Neuronal stem cell (in vitro differentiated cells): ENCODE measurements at regions not wholly inside any gene's neighbourhood (a gene's known extent, or its start where the extent isn't known, plus 50 kb on each side); places are given as distances from the start of the nearest gene placed in this dataset.

ENCODE experiments used
- DNase-seq: peaks from one replicate; pipeline ENCODE4 v3.0.0-alpha.2; 2013; ENCODE audit warnings: low spot score
- H2AFZ ChIP-seq: one replicate; pipeline ENCODE4 v1.6.1; 2013; ENCODE audit warnings: mild to moderate bottlenecking, low read length, inconsistent platforms
- H2AK5ac ChIP-seq: 2 replicates; pipeline ENCODE4 v1.6.1; 2013; ENCODE audit warnings: low read depth, mild to moderate bottlenecking, inconsistent platforms, low read length, moderate library complexity, mixed read lengths
- H2BK120ac ChIP-seq: 2 replicates; pipeline ENCODE4 v1.6.1; 2013; ENCODE audit warnings: low read depth, mild to moderate bottlenecking, inconsistent platforms, low read length, moderate library complexity, mixed read lengths
- H2BK12ac ChIP-seq: one replicate; pipeline ENCODE4 v1.6.1; 2013; ENCODE audit warnings: low read length, inconsistent platforms
- H2BK15ac ChIP-seq: 2 replicates; pipeline ENCODE4 v1.6.1; 2013; ENCODE audit warnings: mild to moderate bottlenecking, low read length, inconsistent platforms, mixed read lengths
- H2BK5ac ChIP-seq: one replicate; pipeline ENCODE4 v1.6.1; 2013; ENCODE audit warnings: inconsistent platforms, mild to moderate bottlenecking, low read length, moderate library complexity
- H3K14ac ChIP-seq: one replicate; pipeline ENCODE4 v1.6.1; 2013; ENCODE audit warnings: low read length, inconsistent platforms
- H3K18ac ChIP-seq: 2 replicates; pipeline ENCODE4 v1.6.1; 2013; ENCODE audit warnings: low read length, inconsistent platforms
- H3K23ac ChIP-seq: 2 replicates; pipeline ENCODE4 v1.6.1; 2013; ENCODE audit warnings: low read depth, mild to moderate bottlenecking, mixed read lengths, low read length, inconsistent platforms; ENCODE audit not compliant: poor library complexity
- H3K27ac ChIP-seq: replicated peaks from 3 replicates; pipeline ENCODE4 v1.5.1; 2013; ENCODE audit warnings: low read length, inconsistent platforms
- H3K27me3 ChIP-seq, 3 experiments: 2 replicates each; pipeline ENCODE4 v1.6.1; 2013; ENCODE audit warnings: low read length in 3 of 3, mild to moderate bottlenecking in 2 of 3, inconsistent platforms in 1 of 3, low read depth in 1 of 3, mixed read lengths in 1 of 3, moderate library complexity in 1 of 3; ENCODE audit not compliant: control insufficient read depth in 3 of 3, insufficient read depth in 3 of 3
- H3K36me3 ChIP-seq, 2 donors: replicated peaks in 1 of 2; 2 replicates each; pipeline ENCODE4 v1.6.1; 2013; ENCODE audit warnings: low read length in 2 of 2; ENCODE audit not compliant: control insufficient read depth in 2 of 2, insufficient read depth in 2 of 2
- H3K4ac ChIP-seq: 2 replicates; pipeline ENCODE4 v1.6.1; 2013; ENCODE audit warnings: inconsistent platforms, mild to moderate bottlenecking, low read length, moderate library complexity
- H3K4me1 ChIP-seq, 2 donors: 1 replicate in 1 of 2; 2 replicates in 1 of 2; pipeline ENCODE4 v1.6.1; 2013; ENCODE audit warnings: low read length in 2 of 2, low read depth in 1 of 2; ENCODE audit not compliant: control insufficient read depth in 2 of 2, insufficient read depth in 1 of 2
- H3K4me2 ChIP-seq: one replicate; pipeline ENCODE4 v1.6.1; 2013; ENCODE audit warnings: mild to moderate bottlenecking, low read length, inconsistent platforms; ENCODE audit not compliant: insufficient read depth, poor library complexity, severe bottlenecking
- H3K4me3 ChIP-seq, 2 donors: 2 replicates each; pipeline ENCODE4 v1.5.1; 2013; ENCODE audit warnings: low read length in 2 of 2, mild to moderate bottlenecking in 2 of 2, inconsistent platforms in 1 of 2, moderate library complexity in 1 of 2
- H3K79me1 ChIP-seq: one replicate; pipeline ENCODE4 v1.6.1; 2013; ENCODE audit warnings: low read depth, mild to moderate bottlenecking, inconsistent platforms, low read length, moderate library complexity
- H3K9ac ChIP-seq: one replicate; pipeline ENCODE4 v1.6.1; 2013; ENCODE audit warnings: mild to moderate bottlenecking, low read depth, low read length, inconsistent platforms; ENCODE audit not compliant: poor library complexity
- H3K9me3 ChIP-seq, 2 donors: replicated peaks in 1 of 2; 2 replicates each; pipeline versions ENCODE3 to v1.6.1; 2013; ENCODE audit warnings: low read length in 2 of 2, mild to moderate bottlenecking in 2 of 2, inconsistent platforms in 1 of 2, low read depth in 1 of 2, mixed read lengths in 1 of 2, moderate library complexity in 1 of 2; ENCODE audit not compliant: control insufficient read depth in 2 of 2, insufficient read depth in 1 of 2
- H4K8ac ChIP-seq: one replicate; pipeline ENCODE4 v1.6.1; 2013; ENCODE audit warnings: low read depth, mild to moderate bottlenecking, inconsistent platforms, low read length, moderate library complexity
- H4K91ac ChIP-seq: one replicate; pipeline ENCODE4 v1.6.1; 2013; ENCODE audit warnings: low read length, low read depth, mild to moderate bottlenecking, inconsistent platforms; ENCODE audit not compliant: poor library complexity
- WGBS, 2 donors: extraction: QIAGEN DNeasy Blood & Tissue Kit; methylation state at CpG; one replicate each; pipeline ENCODE4 v1.1.7; 2013; ENCODE audit warnings: missing lambda C conversion rate in 2 of 2, mixed read lengths in 1 of 2; ENCODE audit not compliant: insufficient read length in 2 of 2, insufficient replicate concordance in 1 of 2; ENCODE audit errors: extremely low coverage in 2 of 2; 5-methylcytosine and 5-hydroxymethylcytosine counted together

DNA sequence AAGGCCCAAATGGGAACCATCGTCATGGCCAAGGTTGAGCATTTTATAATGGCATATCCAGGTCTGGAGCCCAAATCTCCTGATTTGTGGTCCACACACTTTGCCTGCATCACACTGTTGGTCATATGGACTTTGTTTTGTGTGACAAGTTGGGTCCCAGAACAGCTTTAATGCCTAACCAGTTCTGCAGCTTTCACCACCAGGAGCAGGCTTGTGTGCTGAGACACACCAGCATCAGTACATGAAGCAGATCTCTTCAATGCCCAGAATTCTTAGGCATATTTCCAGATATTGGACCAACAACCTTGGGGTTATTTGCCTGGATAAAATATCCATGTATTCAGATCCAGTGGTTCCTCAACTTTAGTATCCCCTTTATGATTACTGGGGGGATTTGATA, 371.3 kb downstream of the FBXW7 start:
- no CpG with 5 or more reads among the region's 1 CpG for WGBS, 2 donors
- Histone ChIP-seq H3K4me3 (no peak overlapping the region), H2BK120ac (no peak overlapping the region), H2BK12ac (no peak overlapping the region), H3K4me2 (no peak overlapping the region), H2AK5ac (no peak overlapping the region), H3K4me1 (peaks cover 0 to 2% of the 10 kb centered on the region in 2 donors), H4K91ac (no peak overlapping the region), H3K14ac (no peak overlapping the region), H3K36me3 (no peaks in the 10 kb centered on the region), H4K8ac (no peak overlapping the region), H3K23ac (no peak overlapping the region), H3K27ac (no peak overlapping the region), H2AFZ (no peak overlapping the region), H3K9me3 (no peaks in the 10 kb centered on the region), H2BK5ac (no peak overlapping the region), H3K79me1 (no peaks in the 10 kb centered on the region), H3K4ac (no peak overlapping the region), H3K27me3 (peaks cover 0 to 2% (median 0%) of the 10 kb centered on the region in 3 experiments), H3K9ac (no peak overlapping the region), H2BK15ac (no peak overlapping the region), H3K18ac (no peak overlapping the region)
- DNase-seq: no peak

DNA sequence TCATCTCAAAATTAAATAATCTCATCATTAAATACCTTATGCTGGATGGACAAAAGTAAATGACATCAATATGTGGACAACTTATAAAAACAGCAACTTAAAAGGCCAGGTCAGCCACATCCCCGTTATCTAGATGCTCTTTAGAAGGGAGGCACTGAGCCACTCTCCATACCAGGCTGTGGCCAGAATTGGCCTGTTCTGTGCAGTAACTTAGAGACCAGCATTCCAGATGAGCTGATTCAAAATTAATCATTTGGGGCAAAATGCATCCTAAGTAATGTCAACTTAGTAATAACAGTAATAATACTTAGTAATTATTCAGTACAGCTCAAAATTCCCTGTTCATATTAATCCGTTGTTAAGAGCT, 373.6 kb downstream of the FBXW7 start:
- no peak overlapping the region for H3K4me3 ChIP-seq
- WGBS, 2 donors: no CpG with 5 or more reads among the region's 2 CpGs
- no peak overlapping the region for H3K9ac ChIP-seq
- peaks cover 0 to 2% of the 10 kb centered on the region in 2 donors for H3K4me1 ChIP-seq
- no peak overlapping the region for H3K4me2 ChIP-seq
- H4K8ac ChIP-seq: no peak overlapping the region
- no peak overlapping the region for H3K27ac ChIP-seq
- no peaks in the 10 kb centered on the region for H3K9me3 ChIP-seq
- H2BK5ac ChIP-seq: no peak overlapping the region
- no peak overlapping the region for H2BK120ac ChIP-seq
- H4K91ac ChIP-seq: no peak overlapping the region
- H2AK5ac ChIP-seq: no peak overlapping the region
- H3K79me1 ChIP-seq: no peaks in the 10 kb centered on the region
- H2BK15ac ChIP-seq: no peak overlapping the region
- no peak overlapping the region for H3K4ac ChIP-seq
- H3K14ac ChIP-seq: no peak overlapping the region
- no peak overlapping the region for H2AFZ ChIP-seq
- no peaks in the 10 kb centered on the region for H3K36me3 ChIP-seq
- H3K18ac ChIP-seq: no peak overlapping the region
- H3K23ac ChIP-seq: no peak overlapping the region
- H3K27me3 ChIP-seq: peaks cover 0 to 2% (median 0%) of the 10 kb centered on the region in 3 experiments
- H2BK12ac ChIP-seq: no peak overlapping the region
- DNase-seq: no peak

DNA sequence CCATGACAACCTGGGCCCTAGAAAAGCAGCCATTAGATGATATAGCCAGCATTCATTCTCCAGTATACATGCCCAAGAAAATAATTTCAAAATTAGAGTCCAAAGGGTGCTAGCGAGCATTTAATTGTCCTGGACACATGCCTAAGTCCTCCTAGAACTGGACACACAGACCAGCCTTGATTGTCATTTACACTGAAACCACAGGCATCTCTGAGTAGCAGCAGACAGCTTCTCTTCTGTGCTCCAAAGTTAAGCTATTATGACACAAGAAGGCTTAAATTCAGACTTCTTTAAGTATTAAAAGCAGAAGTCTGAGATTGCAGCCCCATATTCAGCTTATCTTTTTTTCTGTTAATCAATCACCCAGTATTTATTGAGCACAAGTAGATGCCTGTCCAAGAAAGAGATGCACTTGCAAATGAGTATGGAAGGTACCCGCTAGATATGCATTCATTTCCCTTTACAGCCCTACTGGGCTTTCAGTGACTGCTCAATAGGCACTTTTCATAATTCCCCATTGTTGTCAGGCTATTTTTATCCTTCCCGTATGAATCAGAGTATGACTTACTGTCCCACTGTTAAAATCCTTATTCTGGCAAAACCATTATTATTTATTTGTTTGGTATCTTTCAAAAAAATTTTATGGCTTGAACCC, 374.1 kb downstream of the FBXW7 start:
- Histone ChIP-seq H3K18ac (no peak overlapping the region), H3K79me1 (no peaks in the 10 kb centered on the region), H3K4me2 (no peak overlapping the region), H3K27ac (no peak overlapping the region), H3K23ac (no peak overlapping the region), H3K4me1 (peaks cover 0 to 2% of the 10 kb centered on the region in 2 donors), H2BK12ac (no peak overlapping the region), H3K9me3 (no peaks in the 10 kb centered on the region), H3K9ac (no peak overlapping the region), H3K36me3 (no peaks in the 10 kb centered on the region), H2AFZ (no peak overlapping the region), H3K14ac (no peak overlapping the region), H2BK120ac (no peak overlapping the region), H2AK5ac (no peak overlapping the region), H3K4me3 (no peak overlapping the region), H3K4ac (no peak overlapping the region), H2BK15ac (no peak overlapping the region), H4K91ac (no peak overlapping the region), H4K8ac (no peak overlapping the region), H2BK5ac (no peak overlapping the region), H3K27me3 (peaks cover 0 to 2% (median 0%) of the 10 kb centered on the region in 3 experiments)
- DNase-seq: no peak
- no CpG with 5 or more reads among the region's 3 CpGs for WGBS, 2 donors

DNA sequence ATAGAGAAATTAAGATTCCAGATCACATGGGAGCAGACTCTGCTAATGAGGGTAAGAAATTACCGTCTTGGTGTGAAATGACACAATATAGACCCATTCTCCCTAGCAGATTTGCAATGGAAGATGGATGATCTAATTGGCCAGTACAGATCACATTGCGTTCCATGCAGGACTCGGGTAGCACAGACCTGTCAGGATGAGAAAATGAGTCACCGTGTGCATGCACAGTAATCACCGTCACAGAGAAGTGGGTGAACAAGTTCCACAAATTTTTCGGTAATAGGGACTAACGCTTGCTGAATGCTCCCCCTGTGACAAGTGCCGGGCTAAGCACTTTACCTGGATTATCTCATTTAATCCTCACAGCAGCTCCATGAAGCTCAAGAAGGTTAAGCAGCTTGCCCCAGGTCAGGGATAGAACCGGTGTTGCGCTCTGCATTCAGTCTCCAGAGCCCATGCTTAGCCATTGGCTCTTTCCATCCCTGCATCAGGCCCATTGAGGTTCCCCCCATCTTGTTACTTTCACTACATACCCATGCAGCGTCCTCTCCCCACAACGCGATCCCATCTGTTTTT, 375.6 kb downstream of the FBXW7 start:
- Histone ChIP-seq H3K27me3 (peaks cover 0 to 2% (median 0%) of the 10 kb centered on the region in 3 experiments), H3K4me2 (no peak overlapping the region), H4K91ac (no peak overlapping the region), H3K4ac (no peak overlapping the region), H3K23ac (no peak overlapping the region), H4K8ac (no peak overlapping the region), H3K14ac (no peak overlapping the region), H3K18ac (no peak overlapping the region), H2BK15ac (no peak overlapping the region), H2AFZ (no peak overlapping the region), H3K9me3 (no peaks in the 10 kb centered on the region), H2AK5ac (no peak overlapping the region), H3K4me3 (no peak overlapping the region), H3K36me3 (no peaks in the 10 kb centered on the region), H3K79me1 (no peaks in the 10 kb centered on the region), H3K27ac (no peak overlapping the region), H3K9ac (no peak overlapping the region), H3K4me1 (peaks cover 0 to 3% of the 10 kb centered on the region in 2 donors), H2BK5ac (no peak overlapping the region), H2BK120ac (no peak overlapping the region), H2BK12ac (no peak overlapping the region)
- WGBS, 2 donors: no CpG with 5 or more reads among the region's 13 CpGs
- no peak for DNase-seq
